ENCODE measurements at regions not wholly inside any gene's neighbourhood (a gene's known extent, or its start where the extent isn't known, plus 50 kb on each side); places are given as distances from the start of the nearest gene placed in this dataset.

DNA sequence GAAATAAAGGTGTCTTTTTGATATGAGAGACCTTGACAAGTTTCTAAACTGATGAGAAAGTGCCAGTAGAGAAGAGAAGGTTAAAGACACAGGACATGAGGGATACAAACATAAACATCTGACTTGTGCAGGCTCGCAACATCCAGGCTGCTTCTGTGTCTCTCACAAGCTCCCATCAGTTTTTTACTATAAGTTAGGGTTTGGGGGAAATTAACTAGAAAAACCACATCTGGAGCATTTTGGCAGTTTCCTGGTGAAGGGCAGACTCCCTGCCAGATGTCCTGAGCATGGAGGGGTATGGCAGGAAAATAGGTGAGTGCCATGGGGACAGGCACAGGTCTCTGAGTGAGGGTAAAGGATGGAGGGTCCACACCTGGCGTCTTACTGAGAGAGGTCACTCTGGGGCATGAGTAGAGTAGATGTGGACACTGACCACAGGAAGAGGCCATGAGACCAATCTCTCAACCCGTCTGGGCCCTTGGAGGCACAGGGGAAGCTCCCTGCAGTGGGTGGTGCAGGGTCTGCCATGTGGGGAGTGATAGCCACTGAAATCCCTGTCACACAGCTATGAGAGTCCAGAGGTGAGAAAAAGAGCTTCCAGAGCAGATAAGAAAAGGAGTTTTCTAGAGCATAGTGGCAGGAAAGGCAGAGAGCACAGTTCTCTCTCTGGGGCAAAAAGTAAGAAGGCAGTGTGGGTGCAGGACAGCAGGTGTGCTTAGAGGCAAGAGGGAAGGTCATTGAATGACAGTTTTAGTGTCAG lies 193.3 kb upstream of the SYNDIG1 start:
- H3K4me2 ChIP-seq (ENCODE audit: low read length) = no peak overlapping the region
- no peaks in the 10 kb centered on the region for H3K4me1 ChIP-seq (ENCODE audit: insufficient read depth, low read length)
- H3K27ac ChIP-seq (ENCODE audit: low read depth, low read length) = no peak overlapping the region
- TF ChIP-seq, protein P1, sequence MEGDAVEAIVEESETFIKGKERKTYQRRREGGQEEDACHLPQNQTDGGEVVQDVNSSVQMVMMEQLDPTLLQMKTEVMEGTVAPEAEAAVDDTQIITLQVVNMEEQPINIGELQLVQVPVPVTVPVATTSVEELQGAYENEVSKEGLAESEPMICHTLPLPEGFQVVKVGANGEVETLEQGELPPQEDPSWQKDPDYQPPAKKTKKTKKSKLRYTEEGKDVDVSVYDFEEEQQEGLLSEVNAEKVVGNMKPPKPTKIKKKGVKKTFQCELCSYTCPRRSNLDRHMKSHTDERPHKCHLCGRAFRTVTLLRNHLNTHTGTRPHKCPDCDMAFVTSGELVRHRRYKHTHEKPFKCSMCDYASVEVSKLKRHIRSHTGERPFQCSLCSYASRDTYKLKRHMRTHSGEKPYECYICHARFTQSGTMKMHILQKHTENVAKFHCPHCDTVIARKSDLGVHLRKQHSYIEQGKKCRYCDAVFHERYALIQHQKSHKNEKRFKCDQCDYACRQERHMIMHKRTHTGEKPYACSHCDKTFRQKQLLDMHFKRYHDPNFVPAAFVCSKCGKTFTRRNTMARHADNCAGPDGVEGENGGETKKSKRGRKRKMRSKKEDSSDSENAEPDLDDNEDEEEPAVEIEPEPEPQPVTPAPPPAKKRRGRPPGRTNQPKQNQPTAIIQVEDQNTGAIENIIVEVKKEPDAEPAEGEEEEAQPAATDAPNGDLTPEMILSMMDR (IDR thresholded peaks at IDR 0.05; ENCODE audit: insufficient read depth, low read depth, low read length) = no peak
- no peak for TF ChIP-seq EZH2 (IDR thresholded peaks at IDR 0.05; ENCODE audit: insufficient read depth, low read length)
- no peaks in the 10 kb centered on the region for H4K20me1 ChIP-seq (ENCODE audit: insufficient read depth, low read length)
- Mint-ChIP-seq H3K27ac (ENCODE audit: unreplicated experiment) (no peak overlapping the region), H3K27me3 (ENCODE audit: low read depth, unreplicated experiment) (peaks cover 13% of the 10 kb centered on the region), H3K4me3 (ENCODE audit: unreplicated experiment) (no peak overlapping the region), H3K9me3 (ENCODE audit: unreplicated experiment) (peaks cover 11% of the 10 kb centered on the region), H3K36me3 (ENCODE audit: low read depth, unreplicated experiment) (no peaks in the 10 kb centered on the region), H3K4me1 (ENCODE audit: low read depth, unreplicated experiment) (no peaks in the 10 kb centered on the region)
- no peaks in the 10 kb centered on the region for H3K36me3 ChIP-seq (ENCODE audit: insufficient read depth, low read length)
- H3K27me3 ChIP-seq (ENCODE audit: insufficient read depth, low read length) = no peaks in the 10 kb centered on the region
- no peak for DNase-seq (ENCODE audit: low read depth)
- no peak overlapping the region for H3K4me3 ChIP-seq (ENCODE audit: insufficient read depth, low read depth, low read length)
- no peaks in the 10 kb centered on the region for H3K9me3 ChIP-seq (ENCODE audit: insufficient read depth, low read depth, low read length)
- no peak overlapping the region for H3K9ac ChIP-seq (ENCODE audit: low read length)
- no peak for FAIRE-seq
- H2AFZ ChIP-seq (ENCODE audit: low read depth, low read length) = no peak overlapping the region
- no peaks in the 10 kb centered on the region for H3K79me2 ChIP-seq (ENCODE audit: insufficient read depth, low read length)

DNA sequence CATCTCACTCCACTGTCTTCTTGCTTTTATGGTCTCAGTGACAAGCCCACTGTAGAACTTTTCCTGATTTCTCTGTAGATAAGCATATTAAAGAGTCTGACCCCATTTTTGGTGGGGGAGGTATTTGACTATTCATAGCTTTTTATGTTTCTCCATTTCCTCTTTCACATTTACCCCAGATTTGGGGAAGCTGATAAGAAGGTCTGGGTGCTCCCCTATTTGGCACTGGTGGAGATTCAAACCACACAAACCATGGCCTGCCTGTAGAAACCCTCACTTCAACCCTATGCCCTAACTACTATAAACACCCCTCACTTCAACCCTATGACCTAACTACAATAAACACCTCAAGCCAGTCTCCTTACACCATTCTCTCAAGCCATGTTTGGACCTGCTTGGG lies 196.2 kb upstream of the SYNDIG1 start:
- H3K4me3 ChIP-seq (ENCODE audit: insufficient read depth, low read depth, low read length) = no peak overlapping the region
- H3K9ac ChIP-seq (ENCODE audit: low read length) = no peak overlapping the region
- no peaks in the 10 kb centered on the region for H3K36me3 ChIP-seq (ENCODE audit: insufficient read depth, low read length)
- no peak for DNase-seq (ENCODE audit: low read depth)
- H3K4me2 ChIP-seq (ENCODE audit: low read length) = no peak overlapping the region
- Mint-ChIP-seq H3K4me1 (ENCODE audit: low read depth, unreplicated experiment) (no peaks in the 10 kb centered on the region), H3K4me3 (ENCODE audit: unreplicated experiment) (no peak overlapping the region), H3K27ac (ENCODE audit: unreplicated experiment) (no peak overlapping the region), H3K36me3 (ENCODE audit: low read depth, unreplicated experiment) (no peaks in the 10 kb centered on the region), H3K27me3 (ENCODE audit: low read depth, unreplicated experiment) (peaks cover 13% of the 10 kb centered on the region), H3K9me3 (ENCODE audit: unreplicated experiment) (peaks cover 11% of the 10 kb centered on the region)
- H3K9me3 ChIP-seq (ENCODE audit: insufficient read depth, low read depth, low read length) = no peaks in the 10 kb centered on the region
- no peaks in the 10 kb centered on the region for H3K79me2 ChIP-seq (ENCODE audit: insufficient read depth, low read length)
- H4K20me1 ChIP-seq (ENCODE audit: insufficient read depth, low read length) = no peaks in the 10 kb centered on the region
- no peaks in the 10 kb centered on the region for H3K4me1 ChIP-seq (ENCODE audit: insufficient read depth, low read length)
- no peaks in the 10 kb centered on the region for H3K27me3 ChIP-seq (ENCODE audit: insufficient read depth, low read length)
- FAIRE-seq = no peak
- no peak overlapping the region for H2AFZ ChIP-seq (ENCODE audit: low read depth, low read length)
- TF ChIP-seq, protein P1 (IDR thresholded peaks at IDR 0.05; ENCODE audit: insufficient read depth, low read depth, low read length) = no peak
- no peak for TF ChIP-seq EZH2 (IDR thresholded peaks at IDR 0.05; ENCODE audit: insufficient read depth, low read length)
- no peak overlapping the region for H3K27ac ChIP-seq (ENCODE audit: low read depth, low read length)

DNA sequence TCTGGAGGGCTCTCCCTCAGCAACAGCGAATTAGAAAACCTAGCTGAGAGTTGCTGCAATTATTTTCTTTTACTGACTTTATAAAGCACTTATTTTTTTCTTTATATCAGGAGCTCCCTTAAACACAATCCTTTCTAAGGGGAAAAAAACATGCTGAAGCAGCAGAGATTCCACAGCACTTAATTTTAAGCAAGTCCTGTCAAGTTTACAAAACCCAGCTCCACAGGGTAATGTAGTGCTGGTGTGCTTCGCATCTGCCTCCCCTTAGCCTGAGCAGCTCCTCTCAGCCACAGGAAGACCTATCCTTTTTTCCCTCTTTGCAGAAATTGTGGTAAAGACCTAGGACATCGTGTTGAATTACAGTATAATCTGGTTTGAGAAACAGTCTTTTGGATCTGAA lies 208.1 kb upstream of the SYNDIG1 start:
- H4K20me1 ChIP-seq (ENCODE audit: insufficient read depth, low read length) = no peaks in the 10 kb centered on the region
- Mint-ChIP-seq H3K4me3 (ENCODE audit: unreplicated experiment) (no peak overlapping the region), H3K27me3 (ENCODE audit: low read depth, unreplicated experiment) (peaks cover 31% of the 10 kb centered on the region), H3K36me3 (ENCODE audit: low read depth, unreplicated experiment) (no peaks in the 10 kb centered on the region), H3K9me3 (ENCODE audit: unreplicated experiment) (no peaks in the 10 kb centered on the region), H3K27ac (ENCODE audit: unreplicated experiment) (no peak overlapping the region), H3K4me1 (ENCODE audit: low read depth, unreplicated experiment) (peaks cover 2% of the 10 kb centered on the region)
- no peaks in the 10 kb centered on the region for H3K36me3 ChIP-seq (ENCODE audit: insufficient read depth, low read length)
- no peak overlapping the region for H2AFZ ChIP-seq (ENCODE audit: low read depth, low read length)
- no peak for FAIRE-seq
- no peak overlapping the region for H3K9ac ChIP-seq (ENCODE audit: low read length)
- H3K9me3 ChIP-seq (ENCODE audit: insufficient read depth, low read depth, low read length) = no peaks in the 10 kb centered on the region
- no peaks in the 10 kb centered on the region for H3K79me2 ChIP-seq (ENCODE audit: insufficient read depth, low read length)
- peaks cover 4% of the 10 kb centered on the region for H3K27me3 ChIP-seq (ENCODE audit: insufficient read depth, low read length)
- no peak for DNase-seq (ENCODE audit: low read depth)
- no peak overlapping the region for H3K4me3 ChIP-seq (ENCODE audit: insufficient read depth, low read depth, low read length)
- no peak overlapping the region for H3K4me2 ChIP-seq (ENCODE audit: low read length)
- H3K4me1 ChIP-seq (ENCODE audit: insufficient read depth, low read length) = no peaks in the 10 kb centered on the region
- no peak for TF ChIP-seq EZH2 (IDR thresholded peaks at IDR 0.05; ENCODE audit: insufficient read depth, low read length)
- TF ChIP-seq, protein P1 (IDR thresholded peaks at IDR 0.05; ENCODE audit: insufficient read depth, low read depth, low read length) = no peak
- H3K27ac ChIP-seq (ENCODE audit: low read depth, low read length) = no peak overlapping the region
